Activated naive CD8-positive, alpha-beta T cell (primary cell): ENCODE measurements at regions not wholly inside any gene's neighbourhood (a gene's known extent, or its start where the extent isn't known, plus 50 kb on each side); places are given as distances from the start of the nearest gene placed in this dataset.
"Not testable (repeated sequence)": the region's sequence is repeated elsewhere in the genome, so short reads cannot be mapped to it uniquely, and the experiment has no call there.

Experiments
- H3K27ac Mint-ChIP-seq: one replicate; pipeline ENCODE4 v1.8.0; 2021; ENCODE audit warnings: mixed read lengths
- H3K27me3 Mint-ChIP-seq: one replicate; pipeline ENCODE4 v1.8.0; 2021; ENCODE audit warnings: mixed read lengths
- H3K36me3 Mint-ChIP-seq: one replicate; pipeline ENCODE4 v1.8.0; 2021; ENCODE audit warnings: mixed read lengths
- H3K4me1 Mint-ChIP-seq: one replicate; pipeline ENCODE4 v1.8.0; 2021; ENCODE audit warnings: low read depth, mixed read lengths
- H3K4me3 Mint-ChIP-seq: one replicate; pipeline ENCODE4 v1.8.0; 2021; ENCODE audit warnings: mild to moderate bottlenecking, mixed read lengths
- H3K9me3 Mint-ChIP-seq: one replicate; pipeline ENCODE4 v1.8.0; 2021; ENCODE audit warnings: low read depth, mixed read lengths

- no peak overlapping the region for H3K27ac Mint-ChIP-seq
- no peaks in the 10 kb centered on the region for H3K4me1 Mint-ChIP-seq
- H3K9me3 Mint-ChIP-seq, result no peaks in the 10 kb centered on the region
- H3K4me3 Mint-ChIP-seq, result no peak overlapping the region
- no peaks in the 10 kb centered on the region for H3K36me3 Mint-ChIP-seq
- H3K27me3 Mint-ChIP-seq, result no peaks in the 10 kb centered on the region
These were observed 144.4 kb upstream of the THUMPD2 start for GRCh38 chr2:39923455-39923854.

GRCh38 chr2:39922679-39923405 is 143.8 kb upstream of the THUMPD2 start:
- Mint-ChIP-seq H3K27me3 (no peaks in the 10 kb centered on the region), H3K4me1 (no peaks in the 10 kb centered on the region), H3K4me3 (no peak overlapping the region)

GRCh38 chr2:39920307-39920801 is 141.3 kb upstream of the THUMPD2 start:
- H3K27ac Mint-ChIP-seq, result no peak overlapping the region

More at GRCh38 chr2:39922679-39923405, 143.8 kb upstream of the THUMPD2 start:
- no peaks in the 10 kb centered on the region for H3K9me3 Mint-ChIP-seq
- no peak overlapping the region for H3K27ac Mint-ChIP-seq
- H3K36me3 Mint-ChIP-seq, result no peaks in the 10 kb centered on the region

GRCh38 chr2:39919511-39920306 is 140.7 kb upstream of the THUMPD2 start:
- no peak overlapping the region for H3K27ac Mint-ChIP-seq
- H3K4me3 Mint-ChIP-seq, result no peak overlapping the region
- no peaks in the 10 kb centered on the region for H3K9me3 Mint-ChIP-seq
- H3K4me1 Mint-ChIP-seq, result no peaks in the 10 kb centered on the region
- no peaks in the 10 kb centered on the region for H3K36me3 Mint-ChIP-seq
- no peaks in the 10 kb centered on the region for H3K27me3 Mint-ChIP-seq

More at GRCh38 chr2:39920307-39920801, 141.3 kb upstream of the THUMPD2 start:
- Mint-ChIP-seq H3K9me3 (no peaks in the 10 kb centered on the region), H3K36me3 (no peaks in the 10 kb centered on the region), H3K27me3 (no peaks in the 10 kb centered on the region), H3K4me3 (no peak overlapping the region), H3K4me1 (no peaks in the 10 kb centered on the region)

GRCh38 chr2:39918886-39919285 is 139.8 kb upstream of the THUMPD2 start:
- Mint-ChIP-seq H3K9me3 (no peaks in the 10 kb centered on the region), H3K4me1 (no peaks in the 10 kb centered on the region), H3K27me3 (no peaks in the 10 kb centered on the region), H3K27ac (no peak overlapping the region), H3K36me3 (no peaks in the 10 kb centered on the region), H3K4me3 (no peak overlapping the region)

- H3K9me3 Mint-ChIP-seq, H3K4me1 Mint-ChIP-seq, H3K36me3 Mint-ChIP-seq, H3K27me3 Mint-ChIP-seq, H3K4me3 Mint-ChIP-seq, H3K27ac Mint-ChIP-seq: not testable (repeated sequence)
These were observed 138.3 kb upstream of the THUMPD2 start for GRCh38 chr2:39917371-39917770.

GRCh38 chr2:39914949-39915348 is 135.9 kb upstream of the THUMPD2 start:
- Mint-ChIP-seq H3K4me3 (no peak overlapping the region), H3K9me3 (no peaks in the 10 kb centered on the region), H3K27ac (no peak overlapping the region), H3K27me3 (no peaks in the 10 kb centered on the region), H3K4me1 (no peaks in the 10 kb centered on the region), H3K36me3 (no peaks in the 10 kb centered on the region)

- H3K27me3 Mint-ChIP-seq, result peaks cover 1% of the 10 kb centered on the region
- no peak overlapping the region for H3K4me3 Mint-ChIP-seq
- no peaks in the 10 kb centered on the region for H3K9me3 Mint-ChIP-seq
- H3K27ac Mint-ChIP-seq, result no peak overlapping the region
- H3K4me1 Mint-ChIP-seq, result no peaks in the 10 kb centered on the region
- no peaks in the 10 kb centered on the region for H3K36me3 Mint-ChIP-seq
These were observed 134.8 kb upstream of the THUMPD2 start for GRCh38 chr2:39913648-39914461.

- Mint-ChIP-seq H3K4me3 (no peak overlapping the region), H3K27me3 (peaks cover 4% of the 10 kb centered on the region), H3K9me3 (no peaks in the 10 kb centered on the region), H3K27ac (no peak overlapping the region), H3K4me1 (no peaks in the 10 kb centered on the region), H3K36me3 (no peaks in the 10 kb centered on the region)
These were observed 123.0 kb upstream of the THUMPD2 start for GRCh38 chr2:39902103-39902502.

GRCh38 chr2:39898934-39899333 is 119.9 kb upstream of the THUMPD2 start:
- no peaks in the 10 kb centered on the region for H3K36me3 Mint-ChIP-seq
- H3K4me1 Mint-ChIP-seq, result no peaks in the 10 kb centered on the region
- no peak overlapping the region for H3K4me3 Mint-ChIP-seq
- no peaks in the 10 kb centered on the region for H3K9me3 Mint-ChIP-seq
- no peak overlapping the region for H3K27ac Mint-ChIP-seq
- peaks cover 6% of the 10 kb centered on the region for H3K27me3 Mint-ChIP-seq

- no peaks in the 10 kb centered on the region for H3K9me3 Mint-ChIP-seq
- no peaks in the 10 kb centered on the region for H3K4me1 Mint-ChIP-seq
- peaks cover 4% of the 10 kb centered on the region for H3K27me3 Mint-ChIP-seq
- H3K4me3 Mint-ChIP-seq, result no peak overlapping the region
- no peak overlapping the region for H3K27ac Mint-ChIP-seq
- H3K36me3 Mint-ChIP-seq, result no peaks in the 10 kb centered on the region
These were observed 118.2 kb upstream of the THUMPD2 start for GRCh38 chr2:39897273-39897672.

- Mint-ChIP-seq H3K36me3 (no peaks in the 10 kb centered on the region), H3K4me1 (no peaks in the 10 kb centered on the region), H3K27me3 (peaks cover 4% of the 10 kb centered on the region), H3K4me3 (no peak overlapping the region), H3K9me3 (no peaks in the 10 kb centered on the region), H3K27ac (no peak overlapping the region)
These were observed 115.0 kb upstream of the THUMPD2 start for GRCh38 chr2:39894082-39894481.

GRCh38 chr2:39893616-39894015 is 114.6 kb upstream of the THUMPD2 start:
- H3K27ac Mint-ChIP-seq, result no peak overlapping the region
- H3K27me3 Mint-ChIP-seq, result peaks cover 4% of the 10 kb centered on the region
- H3K36me3 Mint-ChIP-seq, result no peaks in the 10 kb centered on the region
- no peaks in the 10 kb centered on the region for H3K4me1 Mint-ChIP-seq
- no peak overlapping the region for H3K4me3 Mint-ChIP-seq
- H3K9me3 Mint-ChIP-seq, result no peaks in the 10 kb centered on the region

GRCh38 chr2:39881948-39882347 is 102.9 kb upstream of the THUMPD2 start:
- H3K36me3 Mint-ChIP-seq, result peaks cover 2% of the 10 kb centered on the region
- no peak overlapping the region for H3K4me3 Mint-ChIP-seq
- H3K27ac Mint-ChIP-seq, result no peak overlapping the region
- no peaks in the 10 kb centered on the region for H3K4me1 Mint-ChIP-seq
- peaks cover 6% of the 10 kb centered on the region for H3K9me3 Mint-ChIP-seq
- peaks cover 1% of the 10 kb centered on the region for H3K27me3 Mint-ChIP-seq

- Mint-ChIP-seq H3K4me1 (no peaks in the 10 kb centered on the region), H3K4me3 (no peak overlapping the region), H3K36me3 (peaks cover 2% of the 10 kb centered on the region), H3K9me3 (peaks cover 6% of the 10 kb centered on the region), H3K27me3 (peaks cover 1% of the 10 kb centered on the region), H3K27ac (no peak overlapping the region)
These were observed 102.4 kb upstream of the THUMPD2 start for GRCh38 chr2:39881494-39881893.
